Large intestine (tissue), 3 donors: ENCODE measurements at regions not wholly inside any gene's neighbourhood (a gene's known extent, or its start where the extent isn't known, plus 50 kb on each side); places are given as distances from the start of the nearest gene placed in this dataset.
"Not testable (repeated sequence)": the region's sequence is repeated elsewhere in the genome, so short reads cannot be mapped to it uniquely, and the experiment has no call there.

ENCODE experiments used
- DNase-seq, 2 donors: peaks; one replicate each; pipeline versions ENCODE4 v3.0.0 to v3.0.0-alpha.2; 2013
- H3K27ac ChIP-seq: one replicate; pipeline ENCODE4 v1.5.1; 2013; ENCODE audit warnings: low read length
- H3K27me3 ChIP-seq: 2 replicates; pipeline ENCODE4 v1.6.1; 2013; ENCODE audit warnings: low read length; ENCODE audit not compliant: control insufficient read depth, insufficient read depth
- H3K36me3 ChIP-seq: 2 replicates; pipeline ENCODE4 v1.6.1; 2013; ENCODE audit warnings: low read length; ENCODE audit not compliant: control insufficient read depth, insufficient read depth
- H3K4me1 ChIP-seq: one replicate; pipeline ENCODE4 v1.6.1; 2013; ENCODE audit warnings: low read length; ENCODE audit not compliant: control insufficient read depth, insufficient read depth
- H3K4me3 ChIP-seq: one replicate; pipeline ENCODE4 v1.5.1; 2013; ENCODE audit warnings: low read length
- H3K9me3 ChIP-seq: one replicate; pipeline ENCODE4 v1.6.1; 2013; ENCODE audit warnings: mild to moderate bottlenecking, low read depth, low read length, moderate library complexity; ENCODE audit not compliant: control insufficient read depth
- WGBS: methylation state at CpG from one replicate; pipeline ENCODE4 v1.1.5; 2013; ENCODE audit warnings: low lambda C conversion rate; ENCODE audit not compliant: insufficient coverage; 5-methylcytosine and 5-hydroxymethylcytosine counted together

- WGBS, result 76% methylated on average over 2 of the region's 4 CpGs
- no peak overlapping the region for H3K4me3 ChIP-seq
- no peaks in the 10 kb centered on the region for H3K4me1 ChIP-seq
Observed at GRCh38 chr2:223316342-223316741, 264.4 kb downstream of the KCNE4 start.

DNA sequence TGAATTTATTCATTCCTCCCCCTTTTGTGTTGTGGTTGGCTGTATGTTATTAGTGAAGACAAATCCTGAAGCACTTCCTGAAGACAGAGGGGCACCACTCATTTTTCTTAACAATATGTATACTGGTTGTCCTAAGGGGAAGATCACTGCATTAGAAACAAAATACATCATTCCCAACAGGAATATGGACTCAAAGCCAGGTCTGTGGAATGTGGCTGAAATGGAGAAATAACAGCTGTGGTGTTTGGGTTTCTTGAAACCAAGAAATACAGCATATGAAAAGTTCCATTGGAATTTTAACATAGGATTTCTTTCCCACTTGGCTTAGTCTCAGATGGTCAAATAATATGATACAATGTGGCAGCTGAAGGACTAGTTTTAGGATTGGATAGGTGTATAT is 267.6 kb downstream of the KCNE4 start:
- Histone ChIP-seq H3K4me3 (no peak overlapping the region), H3K36me3 (no peaks in the 10 kb centered on the region), H3K27me3 (no peaks in the 10 kb centered on the region), H3K4me1 (no peaks in the 10 kb centered on the region), H3K27ac (no peak overlapping the region), H3K9me3 (no peaks in the 10 kb centered on the region)
- DNase-seq, result no peak

More at GRCh38 chr2:223316342-223316741, 264.4 kb downstream of the KCNE4 start:
- Histone ChIP-seq H3K27me3 (no peaks in the 10 kb centered on the region), H3K9me3 (no peaks in the 10 kb centered on the region), H3K36me3 (no peaks in the 10 kb centered on the region), H3K27ac (no peak overlapping the region)
- no peak for DNase-seq

DNA sequence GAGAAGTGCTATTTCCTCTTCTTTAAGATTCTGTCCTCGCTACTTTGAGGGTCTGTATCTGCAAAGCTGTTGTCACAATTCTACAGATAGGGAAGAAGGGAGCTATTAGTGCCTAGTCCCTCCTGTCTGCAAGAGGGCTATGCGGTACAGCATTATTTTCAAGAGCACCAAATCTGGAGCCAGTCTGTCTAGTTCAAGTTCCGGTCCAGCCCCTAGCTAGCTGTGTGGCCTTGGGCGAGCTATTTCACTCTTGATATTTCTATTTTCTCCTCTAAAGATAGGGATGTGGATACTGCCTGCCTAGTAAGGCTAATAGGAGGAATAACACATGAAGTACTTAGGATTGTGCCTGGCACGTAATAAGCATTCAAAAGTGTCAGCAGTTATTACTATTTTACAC is 272.4 kb downstream of the KCNE4 start:
- WGBS, result 100% methylated on average over 1 of the region's 5 CpGs
- no peak for DNase-seq

DNA sequence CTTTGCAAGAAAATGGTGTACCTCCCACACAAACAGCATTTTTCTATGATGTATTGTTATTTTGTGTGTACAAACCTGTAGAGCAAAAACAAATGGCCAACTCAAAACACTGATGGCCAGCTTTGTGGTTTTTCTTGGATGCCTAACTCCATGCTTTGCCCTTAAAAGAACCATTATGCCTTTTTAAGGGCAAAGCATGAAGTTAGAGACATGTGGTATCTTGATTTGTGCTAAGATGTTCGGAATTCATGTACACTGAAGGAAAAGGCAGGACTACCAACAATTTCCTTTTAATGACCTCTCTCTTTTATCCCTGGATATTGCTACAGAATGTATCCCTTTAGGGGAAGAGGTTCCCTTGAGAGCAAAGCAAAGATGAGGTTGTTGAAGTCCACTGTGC is 273.6 kb downstream of the SCG2 start:
- Histone ChIP-seq H3K27me3 (no peaks in the 10 kb centered on the region), H3K9me3 (no peaks in the 10 kb centered on the region), H3K4me1 (no peaks in the 10 kb centered on the region), H3K4me3 (no peak overlapping the region), H3K27ac (no peak overlapping the region), H3K36me3 (no peaks in the 10 kb centered on the region)
- DNase-seq, result no peak
- no CpG with 5 or more reads among the region's 1 CpG for WGBS

More for the DNA sequence above, 272.4 kb downstream of the KCNE4 start:
- Histone ChIP-seq H3K27me3 (no peaks in the 10 kb centered on the region), H3K36me3 (no peaks in the 10 kb centered on the region), H3K9me3 (no peaks in the 10 kb centered on the region), H3K27ac (no peak overlapping the region), H3K4me1 (no peaks in the 10 kb centered on the region), H3K4me3 (no peak overlapping the region)

GRCh38 chr2:223330747-223331146 is 271.4 kb downstream of the SCG2 start:
- not testable (repeated sequence) for H3K27ac ChIP-seq, H3K4me3 ChIP-seq, H3K36me3 ChIP-seq, H3K4me1 ChIP-seq, H3K27me3 ChIP-seq, DNase-seq, H3K9me3 ChIP-seq
- WGBS, result no CpG with 5 or more reads among the region's 7 CpGs

DNA sequence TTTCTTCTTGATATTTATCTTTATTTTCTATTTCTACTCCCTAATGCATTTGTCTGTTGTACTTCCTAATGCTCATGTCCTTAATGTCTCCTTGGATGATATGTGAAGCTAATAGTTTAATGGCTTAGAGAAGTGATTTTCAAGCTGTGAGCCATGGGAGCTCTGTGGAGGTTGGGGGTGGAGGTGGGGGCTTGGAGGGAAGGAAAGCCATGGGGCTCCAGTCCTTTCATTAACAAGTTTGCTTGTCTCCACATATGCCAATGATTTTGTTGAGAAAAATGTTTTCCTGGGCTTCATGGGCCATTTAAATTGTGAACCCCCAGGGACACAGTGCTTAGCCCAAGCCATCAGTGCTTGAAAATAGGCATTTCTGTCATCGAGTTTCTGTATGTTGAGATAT is 264.1 kb downstream of the SCG2 start:
- no peaks in the 10 kb centered on the region for H3K9me3 ChIP-seq
- H3K36me3 ChIP-seq, result no peaks in the 10 kb centered on the region
- H3K27ac ChIP-seq, result no peak overlapping the region
- no peak for DNase-seq
- H3K4me3 ChIP-seq, result no peak overlapping the region
- H3K4me1 ChIP-seq, result no peaks in the 10 kb centered on the region
- H3K27me3 ChIP-seq, result no peaks in the 10 kb centered on the region
- no CpG with 5 or more reads among the region's 1 CpG for WGBS

DNA sequence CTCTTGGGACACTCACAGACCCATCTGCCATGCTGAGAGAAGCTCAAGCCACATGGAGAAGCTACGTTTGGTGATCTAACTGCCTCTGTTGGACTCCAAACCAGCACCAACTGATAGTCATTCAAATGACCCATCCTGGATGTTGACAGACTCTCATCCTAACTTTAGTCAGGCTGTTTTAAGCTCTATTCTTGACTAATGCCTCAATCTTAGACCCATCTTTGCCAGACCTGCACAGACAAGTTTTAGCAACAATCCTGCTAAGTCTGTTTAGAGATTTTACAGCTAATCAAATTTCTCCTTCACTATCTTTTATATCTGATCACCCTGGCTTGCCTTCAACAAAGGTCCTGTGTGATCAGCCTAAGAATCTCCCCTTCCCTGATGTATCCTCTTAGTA is 245.1 kb downstream of the SCG2 start:
- Histone ChIP-seq H3K4me1 (no peaks in the 10 kb centered on the region), H3K27ac (no peak overlapping the region), H3K4me3 (no peak overlapping the region), H3K36me3 (no peaks in the 10 kb centered on the region), H3K9me3 (no peaks in the 10 kb centered on the region), H3K27me3 (no peaks in the 10 kb centered on the region)
- WGBS, result no CpG with 5 or more reads among the region's 1 CpG
- no peak for DNase-seq

- DNase-seq, result no peak
- no peaks in the 10 kb centered on the region for H3K27me3 ChIP-seq
- H3K27ac ChIP-seq, result no peak overlapping the region
- 50% methylated on average over 2 of the region's 6 CpGs for WGBS
- no peak overlapping the region for H3K4me3 ChIP-seq
- no peaks in the 10 kb centered on the region for H3K4me1 ChIP-seq
- H3K36me3 ChIP-seq, result no peaks in the 10 kb centered on the region
- no peaks in the 10 kb centered on the region for H3K9me3 ChIP-seq
Observed at GRCh38 chr2:223363085-223363484, 239.1 kb downstream of the SCG2 start.

GRCh38 chr2:223365158-223365679 is 236.9 kb downstream of the SCG2 start:
- no peak for DNase-seq
- Histone ChIP-seq H3K27me3 (no peaks in the 10 kb centered on the region), H3K4me3 (no peak overlapping the region), H3K4me1 (no peaks in the 10 kb centered on the region), H3K9me3 (no peaks in the 10 kb centered on the region), H3K27ac (no peak overlapping the region), H3K36me3 (no peaks in the 10 kb centered on the region)
- no CpG with 5 or more reads among the region's 5 CpGs for WGBS

- no peak overlapping the region for H3K4me3 ChIP-seq
- H3K36me3 ChIP-seq, result no peaks in the 10 kb centered on the region
- 100% methylated on average over 2 of the region's 5 CpGs for WGBS
- H3K4me1 ChIP-seq, result no peaks in the 10 kb centered on the region
- no peak overlapping the region for H3K27ac ChIP-seq
- H3K9me3 ChIP-seq, result no peaks in the 10 kb centered on the region
- DNase-seq, result no peak
- no peaks in the 10 kb centered on the region for H3K27me3 ChIP-seq
Observed at GRCh38 chr2:223366566-223366965, 235.6 kb downstream of the SCG2 start.

GRCh38 chr2:223368481-223368880 is 233.7 kb downstream of the SCG2 start:
- H3K27me3 ChIP-seq, result no peaks in the 10 kb centered on the region
- H3K9me3 ChIP-seq, result no peaks in the 10 kb centered on the region
- WGBS, result no CpG with 5 or more reads among the region's 2 CpGs
- DNase-seq, result no peak
- H3K36me3 ChIP-seq, result no peaks in the 10 kb centered on the region
- no peak overlapping the region for H3K27ac ChIP-seq
- no peak overlapping the region for H3K4me3 ChIP-seq
- H3K4me1 ChIP-seq, result no peaks in the 10 kb centered on the region
